OCI-LY1 (cell line): ENCODE measurements at regions not wholly inside any gene's neighbourhood (a gene's known extent, or its start where the extent isn't known, plus 50 kb on each side); places are given as distances from the start of the nearest gene placed in this dataset.

Experiments used
- EZH2 ChIP-seq: fragments of 200-600 bp; sonication (generic), shearing (Covaris generic); IDR thresholded peaks from 2 replicates; pipeline ENCODE4 v1.8.0; 2017; ENCODE audit warnings: borderline replicate concordance, mixed run types, mild to moderate bottlenecking, antibody characterized with exemption, low read length, moderate library complexity, mixed read lengths
- TF ChIP-seq, protein P1 (sequence below): fragments of 200-600 bp; sonication (generic), shearing (Covaris generic); IDR thresholded peaks from 2 replicates; pipeline ENCODE4 v1.5.1; 2017; ENCODE audit warnings: mild to moderate bottlenecking, antibody characterized with exemption, low read length, moderate library complexity, mixed read lengths

DNA sequence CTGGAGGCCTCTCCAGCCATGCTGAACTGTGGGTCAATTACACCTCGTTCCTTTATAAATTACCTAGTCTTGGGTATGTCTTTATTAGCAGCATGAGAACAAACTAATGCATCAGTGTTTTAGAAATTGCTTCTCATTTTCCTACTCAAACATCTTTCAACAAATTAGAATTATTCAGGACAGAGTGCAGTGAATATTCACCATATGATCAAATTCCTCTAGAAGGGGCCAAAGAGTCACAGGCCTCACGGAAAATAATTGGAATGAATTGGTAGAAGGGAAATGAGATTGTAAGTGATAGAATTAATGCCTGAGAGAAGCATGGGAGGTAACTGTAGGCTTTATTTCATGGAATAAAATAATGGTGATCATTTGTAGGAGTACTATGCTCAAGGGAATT is 50.5 kb upstream of the CDH11 start:
- no peak for TF ChIP-seq EZH2
- TF ChIP-seq, protein P1, sequence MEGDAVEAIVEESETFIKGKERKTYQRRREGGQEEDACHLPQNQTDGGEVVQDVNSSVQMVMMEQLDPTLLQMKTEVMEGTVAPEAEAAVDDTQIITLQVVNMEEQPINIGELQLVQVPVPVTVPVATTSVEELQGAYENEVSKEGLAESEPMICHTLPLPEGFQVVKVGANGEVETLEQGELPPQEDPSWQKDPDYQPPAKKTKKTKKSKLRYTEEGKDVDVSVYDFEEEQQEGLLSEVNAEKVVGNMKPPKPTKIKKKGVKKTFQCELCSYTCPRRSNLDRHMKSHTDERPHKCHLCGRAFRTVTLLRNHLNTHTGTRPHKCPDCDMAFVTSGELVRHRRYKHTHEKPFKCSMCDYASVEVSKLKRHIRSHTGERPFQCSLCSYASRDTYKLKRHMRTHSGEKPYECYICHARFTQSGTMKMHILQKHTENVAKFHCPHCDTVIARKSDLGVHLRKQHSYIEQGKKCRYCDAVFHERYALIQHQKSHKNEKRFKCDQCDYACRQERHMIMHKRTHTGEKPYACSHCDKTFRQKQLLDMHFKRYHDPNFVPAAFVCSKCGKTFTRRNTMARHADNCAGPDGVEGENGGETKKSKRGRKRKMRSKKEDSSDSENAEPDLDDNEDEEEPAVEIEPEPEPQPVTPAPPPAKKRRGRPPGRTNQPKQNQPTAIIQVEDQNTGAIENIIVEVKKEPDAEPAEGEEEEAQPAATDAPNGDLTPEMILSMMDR, result no peak
